Astrocyte (in vitro differentiated cells and primary cell): ENCODE measurements at regions not wholly inside any gene's neighbourhood (a gene's known extent, or its start where the extent isn't known, plus 50 kb on each side); places are given as distances from the start of the nearest gene placed in this dataset.

Experiments used
- CTCF ChIP-seq: IDR thresholded peaks from 2 replicates; pipeline ENCODE4 v1.5.1; 2011; ENCODE audit warnings: low read depth, mild to moderate bottlenecking, inconsistent platforms, low read length, moderate library complexity; ENCODE audit not compliant: insufficient read depth
- EZH2 ChIP-seq: IDR thresholded peaks from 2 replicates; pipeline ENCODE4 v1.6.1; 2012; ENCODE audit warnings: mild to moderate bottlenecking, low read length, inconsistent platforms; ENCODE audit not compliant: insufficient read depth

- TF ChIP-seq CTCF (no peak), EZH2 (no peak)
Measured at GRCh38 chr10:78800006-78800405, 268.8 kb upstream of the ZMIZ1 start.
